Body of pancreas (tissue), 4 donors: ENCODE measurements at regions not wholly inside any gene's neighbourhood (a gene's known extent, or its start where the extent isn't known, plus 50 kb on each side); places are given as distances from the start of the nearest gene placed in this dataset.

Experiments used
- POLR2A ChIP-seq, 3 donors: fragments of 450-650 bp; IDR thresholded peaks; one replicate each; pipeline ENCODE4 v1.6.1; 2016; ENCODE audit warnings: antibody characterized with exemption in 3 of 3, mild to moderate bottlenecking in 2 of 3
- TF ChIP-seq, protein P1 (sequence below), 7 experiments: fragments of 450-650 bp in 4 of 7; fragments of 200-600 bp in 3 of 7; sonication (generic) in 3 of 7; IDR thresholded peaks; one replicate each; pipeline ENCODE4 v1.5.1; 2016 to 2019; ENCODE audit warnings: antibody characterized with exemption in 7 of 7

DNA sequence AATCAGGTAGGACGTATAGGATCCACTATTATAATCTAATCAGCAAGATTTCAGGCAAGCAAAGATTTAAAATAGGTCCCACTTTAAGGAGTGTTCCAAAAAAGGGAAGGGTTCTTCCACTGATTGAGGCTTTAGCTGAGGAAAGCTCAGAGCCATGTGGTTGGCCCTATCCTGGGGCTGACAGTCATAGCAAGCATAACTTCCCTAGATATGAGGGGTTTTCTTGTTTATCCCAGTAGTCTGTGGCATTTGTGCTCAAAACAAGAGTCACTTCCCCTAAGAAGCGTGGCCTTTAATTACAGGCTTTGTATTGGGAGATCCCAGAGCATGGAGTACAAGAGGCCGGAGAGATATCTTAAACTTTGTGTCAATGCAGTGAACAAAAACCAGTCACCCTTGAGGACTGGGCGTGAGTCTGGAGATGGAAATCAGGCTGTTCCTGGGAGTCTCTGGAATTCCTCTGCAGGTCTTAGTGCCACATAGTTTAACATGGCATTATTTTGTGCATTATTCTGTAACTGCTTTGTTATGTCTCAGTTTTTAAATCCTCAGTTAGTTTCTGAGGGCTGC, 136.9 kb upstream of the FBXO11 start:
- TF ChIP-seq, protein P1, sequence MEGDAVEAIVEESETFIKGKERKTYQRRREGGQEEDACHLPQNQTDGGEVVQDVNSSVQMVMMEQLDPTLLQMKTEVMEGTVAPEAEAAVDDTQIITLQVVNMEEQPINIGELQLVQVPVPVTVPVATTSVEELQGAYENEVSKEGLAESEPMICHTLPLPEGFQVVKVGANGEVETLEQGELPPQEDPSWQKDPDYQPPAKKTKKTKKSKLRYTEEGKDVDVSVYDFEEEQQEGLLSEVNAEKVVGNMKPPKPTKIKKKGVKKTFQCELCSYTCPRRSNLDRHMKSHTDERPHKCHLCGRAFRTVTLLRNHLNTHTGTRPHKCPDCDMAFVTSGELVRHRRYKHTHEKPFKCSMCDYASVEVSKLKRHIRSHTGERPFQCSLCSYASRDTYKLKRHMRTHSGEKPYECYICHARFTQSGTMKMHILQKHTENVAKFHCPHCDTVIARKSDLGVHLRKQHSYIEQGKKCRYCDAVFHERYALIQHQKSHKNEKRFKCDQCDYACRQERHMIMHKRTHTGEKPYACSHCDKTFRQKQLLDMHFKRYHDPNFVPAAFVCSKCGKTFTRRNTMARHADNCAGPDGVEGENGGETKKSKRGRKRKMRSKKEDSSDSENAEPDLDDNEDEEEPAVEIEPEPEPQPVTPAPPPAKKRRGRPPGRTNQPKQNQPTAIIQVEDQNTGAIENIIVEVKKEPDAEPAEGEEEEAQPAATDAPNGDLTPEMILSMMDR (IDR thresholded peaks at IDR 0.05): no peak
- no peak for TF ChIP-seq POLR2A (IDR thresholded peaks at IDR 0.05)
